AG04450 (cell line): ENCODE measurements at regions not wholly inside any gene's neighbourhood (a gene's known extent, or its start where the extent isn't known, plus 50 kb on each side); places are given as distances from the start of the nearest gene placed in this dataset.
"Not testable (repeated sequence)": the region's sequence is repeated elsewhere in the genome, so short reads cannot be mapped to it uniquely, and the experiment has no call there.

ENCODE experiments used
- CTCF ChIA-PET: fragments of 300-600, 350-600 bp; formaldehyde crosslinking; extraction: SDS; loops from one replicate; lab custom pipeline; 2022; ENCODE audit warnings: antibody characterized with exemption, inconsistent platforms; lab: Charles Lee
- POLR2A ChIA-PET: fragments of 350-600 bp; formaldehyde crosslinking; extraction: SDS; loops from one replicate; lab custom pipeline; 2021; ENCODE audit warnings: antibody characterized with exemption, inconsistent platforms; lab: Yijun Ruan, JAX
- DNase-seq: peaks from one replicate; pipeline ENCODE4 v3.0.0-alpha.2; 2011; ENCODE audit warnings: low read depth, low spot score
- H3K27ac ChIP-seq: one replicate; pipeline ENCODE4 v1.5.1; 2012; ENCODE audit warnings: low read depth, low read length, control low read depth
- H3K27me3 ChIP-seq: one replicate; pipeline ENCODE4 v1.6.0; 2012; ENCODE audit warnings: low read length; ENCODE audit not compliant: control insufficient read depth, insufficient read depth
- H3K4me3 ChIP-seq: 2 replicates; pipeline ENCODE4 v1.5.1; 2011; ENCODE audit warnings: mild to moderate bottlenecking, low read depth, low read length, control low read depth
- H3K9me3 ChIP-seq: 2 replicates; pipeline ENCODE4 v1.5.1; 2012; ENCODE audit warnings: low read length; ENCODE audit not compliant: control insufficient read depth, insufficient read depth
- CTCF ChIP-seq: IDR thresholded peaks from 2 replicates; pipeline ENCODE4 v1.5.1; 2011; ENCODE audit warnings: low read depth, low read length, control low read depth, inconsistent platforms

GRCh38 chr14:34381304-34381703 is 80.7 kb downstream of the SPTSSA start:
- H3K4me3 ChIP-seq, H3K27me3 ChIP-seq, H3K27ac ChIP-seq, H3K9me3 ChIP-seq, DNase-seq, CTCF ChIA-PET, POLR2A ChIA-PET: not testable (repeated sequence)

- POLR2A ChIA-PET: no interaction called here
- TF ChIP-seq CTCF: no peak
- CTCF ChIA-PET: no interaction called here
Measured at GRCh38 chr14:34380471-34380845, 81.6 kb downstream of the SPTSSA start.

DNA sequence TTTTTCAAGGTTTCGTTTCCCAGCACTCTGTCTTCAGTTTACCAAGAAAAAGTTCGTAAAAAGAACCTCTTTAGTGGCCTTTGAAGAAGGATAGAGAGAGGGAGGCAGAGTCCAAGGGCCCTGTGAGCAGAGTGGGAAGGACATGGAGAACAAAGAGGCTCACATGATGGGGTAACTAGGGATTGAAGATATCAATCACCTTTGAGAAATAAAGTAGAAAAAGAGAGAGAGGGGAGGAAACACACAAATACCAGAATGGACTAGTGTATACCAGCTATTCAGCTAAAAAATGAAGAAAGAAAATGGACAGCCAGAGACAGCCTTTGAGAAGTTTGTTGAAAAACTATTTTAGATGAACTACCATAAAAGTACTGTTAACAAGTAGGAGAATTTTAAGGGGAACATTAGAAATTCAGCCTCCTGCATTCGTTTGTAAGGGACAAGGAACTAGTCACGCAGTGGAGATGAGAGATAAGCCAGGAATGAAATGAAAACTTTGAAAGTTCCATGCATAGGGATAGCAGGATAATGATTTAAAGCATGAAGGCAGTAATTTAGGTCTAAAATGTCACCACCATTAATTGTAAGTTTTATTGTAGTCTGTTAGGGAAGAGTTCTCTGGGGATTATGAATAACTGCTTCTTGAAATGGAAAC is 82.1 kb downstream of the SPTSSA start:
- Histone ChIP-seq H3K27me3 (peaks cover 10% of the 10 kb centered on the region), H3K9me3 (no peaks in the 10 kb centered on the region), H3K4me3 (no peak overlapping the region), H3K27ac (no peak overlapping the region)
- CTCF ChIA-PET: no interaction called here
- no peak for DNase-seq
- POLR2A ChIA-PET: no interaction called here
- no peak for TF ChIP-seq CTCF

More at GRCh38 chr14:34380471-34380845, 81.6 kb downstream of the SPTSSA start:
- Histone ChIP-seq H3K27ac (no peak overlapping the region), H3K27me3 (peaks cover 10% of the 10 kb centered on the region), H3K9me3 (no peaks in the 10 kb centered on the region), H3K4me3 (no peak overlapping the region)
- DNase-seq: no peak

DNA sequence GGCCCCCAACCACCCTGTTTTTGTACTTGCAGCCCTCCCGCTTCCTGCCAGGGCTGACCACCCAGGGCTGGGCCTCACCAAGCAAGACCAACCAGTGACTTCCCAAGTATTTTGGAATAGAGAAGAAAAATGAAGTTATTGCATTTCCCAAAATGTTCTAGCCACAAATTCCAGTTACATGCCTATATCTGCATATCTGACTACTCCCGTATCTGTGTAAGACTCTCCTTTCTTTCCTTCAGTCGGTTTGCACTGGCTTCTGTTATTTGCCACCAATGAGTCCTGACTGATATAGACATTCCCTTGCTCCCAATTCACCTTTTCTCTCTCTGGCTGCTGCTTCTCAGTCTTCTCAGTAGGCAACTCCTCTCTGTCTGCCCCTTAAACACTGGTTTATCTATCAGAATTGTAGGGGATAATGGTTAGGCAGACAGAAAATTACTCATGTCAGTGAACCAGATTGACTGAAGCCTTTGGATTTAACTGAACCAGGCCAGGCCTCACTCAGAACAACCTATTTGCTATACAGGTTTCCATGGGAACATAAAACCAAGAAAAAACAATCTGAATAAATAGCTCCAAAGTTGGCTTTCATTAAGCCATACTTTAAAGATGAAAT is 85.3 kb downstream of the SPTSSA start:
- CTCF ChIA-PET: no interaction called here
- POLR2A ChIA-PET: no interaction called here
- no peak for TF ChIP-seq CTCF

GRCh38 chr14:34374998-34375740 is 86.9 kb downstream of the SPTSSA start:
- H3K27ac ChIP-seq: no peak overlapping the region
- no peak overlapping the region for H3K4me3 ChIP-seq
- no peak for DNase-seq
- H3K9me3 ChIP-seq: no peaks in the 10 kb centered on the region
- H3K27me3 ChIP-seq: peaks cover 3% of the 10 kb centered on the region
- POLR2A ChIA-PET: no interaction called here
- TF ChIP-seq CTCF: no peak
- CTCF ChIA-PET: no interaction called here

More for the DNA sequence above, 85.3 kb downstream of the SPTSSA start:
- Histone ChIP-seq H3K9me3 (no peaks in the 10 kb centered on the region), H3K27ac (no peak overlapping the region), H3K4me3 (no peak overlapping the region), H3K27me3 (peaks cover 7% of the 10 kb centered on the region)
- DNase-seq: no peak
